NCI-H2107 treated with DMSO at 0.1 percent for 48 hours (cell line): ENCODE measurements at regions not wholly inside any gene's neighbourhood (a gene's known extent, or its start where the extent isn't known, plus 50 kb on each side); places are given as distances from the start of the nearest gene placed in this dataset.
A peak's percentile ranks its signal among the peaks of the same experiment; 100 is the strongest.
"Not testable (repeated sequence)": the region's sequence is repeated elsewhere in the genome, so short reads cannot be mapped to it uniquely, and the experiment has no call there.

Source experiments
- DNase-seq: peaks from one replicate; lab custom pipeline; 2025; ENCODE audit not compliant: unreplicated experiment; lab: John Stamatoyannopoulos, UW

GRCh38 chr6:93183531-93183972 is 235.8 kb downstream of the EPHA7 start:
- DNase-seq, result no peak

- DNase-seq, result no peak
These were observed 236.3 kb downstream of the EPHA7 start for GRCh38 chr6:93182938-93183479.

GRCh38 chr6:93177918-93178317 is 241.4 kb downstream of the EPHA7 start:
- no peak for DNase-seq

- no peak for DNase-seq
These were observed 241.9 kb downstream of the EPHA7 start for GRCh38 chr6:93177438-93177837.

GRCh38 chr6:93176070-93176469 is 243.3 kb downstream of the EPHA7 start:
- no peak for DNase-seq

GRCh38 chr6:93173573-93173972 is 245.8 kb downstream of the EPHA7 start:
- not testable (repeated sequence) for DNase-seq

- DNase-seq, result no peak
These were observed 253.4 kb downstream of the EPHA7 start for GRCh38 chr6:93165850-93166430.

GRCh38 chr6:93164781-93165180 is 254.6 kb downstream of the EPHA7 start:
- DNase-seq, result no peak

- DNase-seq, result peak; percentile 53
These were observed 256.2 kb downstream of the EPHA7 start for GRCh38 chr6:93163146-93163545.

GRCh38 chr6:93139408-93140081 is 279.8 kb downstream of the EPHA7 start:
- DNase-seq, result no peak

- DNase-seq, result no peak
These were observed 283.2 kb downstream of the EPHA7 start for GRCh38 chr6:93136111-93136510.

- DNase-seq, result no peak
These were observed 295.2 kb downstream of the EPHA7 start for GRCh38 chr6:93124006-93124632.

- no peak for DNase-seq
These were observed 295.8 kb downstream of the EPHA7 start for GRCh38 chr6:93123585-93123984.

GRCh38 chr6:93120154-93120742 is 299.1 kb downstream of the EPHA7 start:
- DNase-seq, result no peak

GRCh38 chr6:93105907-93106306 is 313.5 kb downstream of the EPHA7 start:
- no peak for DNase-seq

GRCh38 chr6:93105017-93105416 is 314.3 kb downstream of the EPHA7 start:
- DNase-seq, result no peak

- DNase-seq, result no peak
These were observed 315.1 kb downstream of the EPHA7 start for GRCh38 chr6:93104195-93104817.

GRCh38 chr6:93088621-93089501 is 330.5 kb downstream of the EPHA7 start:
- DNase-seq, result peak; percentile 48

GRCh38 chr6:93087606-93088005 is 331.8 kb downstream of the EPHA7 start:
- no peak for DNase-seq

- no peak for DNase-seq
These were observed 333.0 kb downstream of the EPHA7 start for GRCh38 chr6:93086351-93086750.
